ENCODE measurements at regions not wholly inside any gene's neighbourhood (a gene's known extent, or its start where the extent isn't known, plus 50 kb on each side); places are given as distances from the start of the nearest gene placed in this dataset.

DNA sequence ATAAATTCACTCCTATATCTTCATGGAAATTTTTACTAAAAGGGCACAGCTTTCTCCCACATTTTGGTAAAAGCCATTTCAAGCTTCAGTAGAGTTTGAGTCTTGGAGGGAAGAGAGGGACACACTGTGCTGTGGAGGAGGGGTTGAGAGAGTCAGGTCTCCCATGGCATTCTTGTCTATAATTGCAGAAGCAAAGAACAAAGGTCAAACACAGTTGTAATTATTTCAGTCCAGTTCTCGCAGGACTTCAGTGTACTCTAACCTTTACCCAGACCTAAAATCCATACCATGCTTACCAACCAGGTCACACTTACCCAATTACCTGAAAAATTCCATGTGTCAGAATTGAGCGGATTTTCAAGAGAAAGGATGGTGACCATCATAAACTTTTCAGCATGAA, 298.4 kb downstream of the XPNPEP1 start:
- in situ Hi-C loops (cut with MboI; ENCODE audit: low pct_unique_long_range_greater_than_20kb, low sequenced_read_pairs, unreplicated experiment), result no loop called here
- TF ChIP-seq, protein P1, sequence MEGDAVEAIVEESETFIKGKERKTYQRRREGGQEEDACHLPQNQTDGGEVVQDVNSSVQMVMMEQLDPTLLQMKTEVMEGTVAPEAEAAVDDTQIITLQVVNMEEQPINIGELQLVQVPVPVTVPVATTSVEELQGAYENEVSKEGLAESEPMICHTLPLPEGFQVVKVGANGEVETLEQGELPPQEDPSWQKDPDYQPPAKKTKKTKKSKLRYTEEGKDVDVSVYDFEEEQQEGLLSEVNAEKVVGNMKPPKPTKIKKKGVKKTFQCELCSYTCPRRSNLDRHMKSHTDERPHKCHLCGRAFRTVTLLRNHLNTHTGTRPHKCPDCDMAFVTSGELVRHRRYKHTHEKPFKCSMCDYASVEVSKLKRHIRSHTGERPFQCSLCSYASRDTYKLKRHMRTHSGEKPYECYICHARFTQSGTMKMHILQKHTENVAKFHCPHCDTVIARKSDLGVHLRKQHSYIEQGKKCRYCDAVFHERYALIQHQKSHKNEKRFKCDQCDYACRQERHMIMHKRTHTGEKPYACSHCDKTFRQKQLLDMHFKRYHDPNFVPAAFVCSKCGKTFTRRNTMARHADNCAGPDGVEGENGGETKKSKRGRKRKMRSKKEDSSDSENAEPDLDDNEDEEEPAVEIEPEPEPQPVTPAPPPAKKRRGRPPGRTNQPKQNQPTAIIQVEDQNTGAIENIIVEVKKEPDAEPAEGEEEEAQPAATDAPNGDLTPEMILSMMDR (IDR thresholded peaks at IDR 0.05; ENCODE audit: extremely low read depth, insufficient read depth, missing control alignments), result no peak
- DNase-seq (ENCODE audit: low spot score), result no peak

DNA sequence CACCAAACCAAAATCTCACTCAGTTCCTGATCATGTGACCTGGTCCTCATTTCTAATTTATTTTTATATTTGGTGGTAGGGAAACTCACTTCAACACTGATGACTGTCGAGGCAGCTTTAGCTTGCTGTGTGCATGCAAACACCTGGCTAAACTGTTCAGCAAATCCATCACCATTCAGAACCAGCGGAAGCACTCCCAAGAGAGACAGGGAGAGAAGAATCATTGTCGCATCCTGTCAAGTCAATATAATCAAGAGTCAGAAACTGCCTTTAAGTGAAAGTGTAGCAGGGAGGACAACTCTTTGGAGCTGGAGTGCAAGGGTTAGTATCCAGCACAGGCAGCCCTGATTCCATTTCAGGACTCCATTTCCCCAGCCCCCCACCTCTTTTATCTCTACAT, 300.7 kb downstream of the XPNPEP1 start:
- no peak for DNase-seq (ENCODE audit: low spot score)
- TF ChIP-seq, protein P1 (IDR thresholded peaks at IDR 0.05; ENCODE audit: extremely low read depth, insufficient read depth, missing control alignments), result no peak
- in situ Hi-C loops (cut with MboI; ENCODE audit: low pct_unique_long_range_greater_than_20kb, low sequenced_read_pairs, unreplicated experiment), result no loop called here

- in situ Hi-C loops (cut with MboI; ENCODE audit: low pct_unique_long_range_greater_than_20kb, low sequenced_read_pairs, unreplicated experiment), result no loop called here
- TF ChIP-seq, protein P1 (IDR thresholded peaks at IDR 0.05; ENCODE audit: extremely low read depth, insufficient read depth, missing control alignments), result no peak
- DNase-seq (ENCODE audit: low spot score), result no peak
Measured at GRCh38 chr10:109620396-109620795, 302.9 kb downstream of the XPNPEP1 start.

GRCh38 chr10:109619914-109620313, 303.4 kb downstream of the XPNPEP1 start:
- in situ Hi-C loops (cut with MboI; ENCODE audit: low pct_unique_long_range_greater_than_20kb, low sequenced_read_pairs, unreplicated experiment), result no loop called here
- TF ChIP-seq, protein P1 (IDR thresholded peaks at IDR 0.05; ENCODE audit: extremely low read depth, insufficient read depth, missing control alignments), result no peak
- no peak for DNase-seq (ENCODE audit: low spot score)

- TF ChIP-seq, protein P1 (IDR thresholded peaks at IDR 0.05; ENCODE audit: extremely low read depth, insufficient read depth, missing control alignments), result no peak
- no peak for DNase-seq (ENCODE audit: low spot score)
- in situ Hi-C loops (cut with MboI; ENCODE audit: low pct_unique_long_range_greater_than_20kb, low sequenced_read_pairs, unreplicated experiment), result no loop called here
Measured at GRCh38 chr10:109618748-109619147, 304.6 kb downstream of the XPNPEP1 start.

DNA sequence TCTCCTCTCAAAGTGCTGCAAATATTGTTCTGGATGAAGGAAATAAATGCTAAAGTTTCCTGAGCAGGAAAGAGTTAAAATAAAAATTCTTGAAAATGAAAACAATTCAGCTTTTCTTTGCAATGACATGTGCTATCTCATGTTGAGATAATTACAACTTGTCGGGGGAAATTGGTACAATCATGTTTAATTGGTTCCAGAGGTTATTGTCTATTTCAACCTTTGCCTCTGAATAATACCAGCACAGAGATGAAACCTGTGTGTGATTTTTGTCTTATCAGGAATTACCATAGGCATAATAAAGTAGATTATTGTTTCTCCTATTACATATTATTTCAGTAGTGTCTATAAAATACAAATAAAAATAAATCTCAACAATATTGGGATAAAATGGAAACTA, 305.0 kb downstream of the XPNPEP1 start:
- TF ChIP-seq, protein P1 (IDR thresholded peaks at IDR 0.05; ENCODE audit: extremely low read depth, insufficient read depth, missing control alignments), result no peak
- in situ Hi-C loops (cut with MboI; ENCODE audit: low pct_unique_long_range_greater_than_20kb, low sequenced_read_pairs, unreplicated experiment), result no loop called here
- DNase-seq (ENCODE audit: low spot score), result no peak
